ENCODE measurements at regions not wholly inside any gene's neighbourhood (a gene's known extent, or its start where the extent isn't known, plus 50 kb on each side); places are given as distances from the start of the nearest gene placed in this dataset.

DNA sequence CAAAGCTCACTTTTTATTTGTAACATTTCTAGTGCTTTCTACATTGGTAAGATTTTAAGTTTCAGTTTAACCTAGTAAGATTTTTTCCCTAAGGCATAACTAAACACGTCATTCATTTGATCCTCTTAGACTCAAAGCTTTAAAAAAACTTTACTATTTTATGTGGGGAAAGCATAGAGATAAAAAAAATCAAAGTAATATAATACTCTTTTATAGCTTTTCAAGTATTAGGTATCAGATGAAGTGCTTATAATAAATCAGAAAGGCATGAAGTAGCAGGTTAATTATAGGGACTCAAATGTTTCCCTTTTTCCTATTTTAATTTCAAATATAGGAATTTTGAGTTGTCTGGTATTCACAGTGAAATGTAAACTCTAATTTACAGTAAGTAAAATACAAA is 68.0 kb upstream of the POU5F2 start:
- Histone ChIP-seq H3K4me1 (no peaks in the 10 kb centered on the region), H3K27ac (no peak overlapping the region), H3K9me3 (no peaks in the 10 kb centered on the region), H3K27me3 (no peaks in the 10 kb centered on the region), H3K36me3 (no peaks in the 10 kb centered on the region), H3K4me3 (no peak overlapping the region)
- DNase-seq (ENCODE audit: low spot score), result no peak
- TF ChIP-seq, protein P1, sequence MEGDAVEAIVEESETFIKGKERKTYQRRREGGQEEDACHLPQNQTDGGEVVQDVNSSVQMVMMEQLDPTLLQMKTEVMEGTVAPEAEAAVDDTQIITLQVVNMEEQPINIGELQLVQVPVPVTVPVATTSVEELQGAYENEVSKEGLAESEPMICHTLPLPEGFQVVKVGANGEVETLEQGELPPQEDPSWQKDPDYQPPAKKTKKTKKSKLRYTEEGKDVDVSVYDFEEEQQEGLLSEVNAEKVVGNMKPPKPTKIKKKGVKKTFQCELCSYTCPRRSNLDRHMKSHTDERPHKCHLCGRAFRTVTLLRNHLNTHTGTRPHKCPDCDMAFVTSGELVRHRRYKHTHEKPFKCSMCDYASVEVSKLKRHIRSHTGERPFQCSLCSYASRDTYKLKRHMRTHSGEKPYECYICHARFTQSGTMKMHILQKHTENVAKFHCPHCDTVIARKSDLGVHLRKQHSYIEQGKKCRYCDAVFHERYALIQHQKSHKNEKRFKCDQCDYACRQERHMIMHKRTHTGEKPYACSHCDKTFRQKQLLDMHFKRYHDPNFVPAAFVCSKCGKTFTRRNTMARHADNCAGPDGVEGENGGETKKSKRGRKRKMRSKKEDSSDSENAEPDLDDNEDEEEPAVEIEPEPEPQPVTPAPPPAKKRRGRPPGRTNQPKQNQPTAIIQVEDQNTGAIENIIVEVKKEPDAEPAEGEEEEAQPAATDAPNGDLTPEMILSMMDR (IDR thresholded peaks at IDR 0.05), result no peak

DNA sequence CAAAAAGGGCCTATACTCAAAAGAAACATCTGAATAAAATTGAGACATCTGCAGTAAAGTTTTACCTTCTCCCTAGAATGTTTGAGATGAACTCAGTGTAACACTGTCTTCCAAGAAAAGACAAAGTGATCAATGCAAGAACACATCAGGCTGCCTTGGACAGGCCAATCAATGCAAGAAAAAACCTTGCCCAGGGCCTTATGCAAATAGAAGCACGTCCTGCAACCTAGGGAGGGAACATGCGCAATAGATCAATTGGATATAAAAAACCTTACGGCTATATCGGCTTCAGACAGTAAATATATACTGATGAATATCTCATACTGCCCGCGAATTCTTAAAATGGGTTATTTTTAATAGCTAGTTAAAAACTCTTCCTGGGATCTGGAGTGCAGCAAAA is 66.4 kb upstream of the POU5F2 start:
- no peaks in the 10 kb centered on the region for H3K4me1 ChIP-seq
- no peak overlapping the region for H3K4me3 ChIP-seq
- no peaks in the 10 kb centered on the region for H3K27me3 ChIP-seq
- DNase-seq (ENCODE audit: low spot score), result no peak
- H3K9me3 ChIP-seq, result no peaks in the 10 kb centered on the region
- H3K27ac ChIP-seq, result no peak overlapping the region
- TF ChIP-seq, protein P1 (IDR thresholded peaks at IDR 0.05), result no peak
- H3K36me3 ChIP-seq, result no peaks in the 10 kb centered on the region

DNA sequence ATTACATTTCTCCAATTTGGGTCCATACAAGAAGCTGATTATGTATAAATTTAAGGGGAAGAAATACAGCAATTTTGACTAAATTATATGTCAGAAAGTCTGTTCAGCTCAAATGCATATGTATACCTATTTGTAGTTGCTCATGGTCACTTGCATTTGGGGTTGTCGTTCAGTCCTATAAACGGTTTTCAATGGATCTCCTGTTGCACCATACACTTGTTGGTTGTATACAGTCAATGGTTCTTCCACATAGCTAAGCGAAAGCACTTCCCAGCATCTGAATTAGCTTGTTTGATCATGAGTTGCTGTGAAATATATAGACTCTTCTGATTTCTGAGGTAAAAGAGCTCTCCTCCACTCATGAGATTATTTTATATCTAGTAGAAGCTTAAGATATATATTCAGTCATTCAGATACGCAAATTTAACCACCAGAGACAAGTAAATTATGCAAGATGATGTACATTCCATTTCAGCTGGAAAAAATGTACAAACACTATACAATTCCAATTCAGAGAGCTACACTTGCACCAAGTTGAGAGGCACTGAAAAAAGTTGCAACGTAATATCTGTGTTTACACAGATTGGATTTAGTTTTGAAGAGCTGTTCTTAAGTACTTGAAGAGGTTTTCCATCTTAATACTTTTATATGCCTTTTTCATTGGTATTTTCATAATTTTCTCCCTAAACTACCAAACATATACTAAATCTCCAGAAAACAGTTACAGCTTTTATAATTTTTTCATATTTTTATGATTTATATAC is 64.4 kb upstream of the POU5F2 start:
- no peak for DNase-seq (ENCODE audit: low spot score)
- no peaks in the 10 kb centered on the region for H3K36me3 ChIP-seq
- H3K4me1 ChIP-seq, result peaks cover 0 to 9% of the 10 kb centered on the region in 2 donors
- TF ChIP-seq, protein P1 (IDR thresholded peaks at IDR 0.05), result no peak
- H3K9me3 ChIP-seq, result no peaks in the 10 kb centered on the region
- H3K27ac ChIP-seq, result no peak overlapping the region
- no peak overlapping the region for H3K4me3 ChIP-seq
- H3K27me3 ChIP-seq, result no peaks in the 10 kb centered on the region

DNA sequence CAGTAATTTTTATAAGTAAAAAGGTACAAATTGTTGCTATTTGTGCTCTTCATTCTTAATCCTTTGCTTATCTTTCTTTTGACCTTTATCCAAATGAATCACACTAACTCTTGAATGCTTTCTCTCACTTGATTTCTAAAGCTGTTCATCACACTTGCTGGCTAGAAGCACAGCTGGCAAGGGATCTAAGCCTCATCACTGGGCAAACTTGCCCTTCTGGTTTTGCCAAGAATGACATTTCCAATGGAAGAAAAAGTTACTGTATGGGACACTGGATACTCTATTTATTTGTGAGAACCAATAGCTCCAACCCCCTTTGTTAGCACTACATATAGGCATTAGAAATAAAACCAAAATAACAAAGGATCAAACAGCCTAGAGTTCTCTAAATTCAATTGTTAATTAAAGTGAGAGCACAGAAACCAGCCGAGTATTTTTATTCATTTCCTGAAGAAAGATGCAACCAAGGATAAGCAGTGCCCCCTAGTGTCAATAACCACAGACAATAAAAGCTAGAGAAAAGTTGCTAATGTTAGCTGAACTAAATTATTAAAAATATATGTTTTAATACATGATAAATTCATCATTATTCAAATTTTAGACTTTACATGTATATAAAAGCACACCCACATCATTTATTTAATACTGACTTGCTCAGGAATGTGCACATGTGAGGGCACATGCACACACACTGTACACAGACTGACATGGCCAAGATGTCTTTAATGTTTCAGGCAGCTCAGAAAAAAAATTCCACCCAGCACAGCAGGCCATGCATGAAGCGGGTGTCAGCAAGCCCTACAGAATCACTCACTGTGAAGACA is 59.8 kb upstream of the POU5F2 start:
- H3K9me3 ChIP-seq, result no peaks in the 10 kb centered on the region
- no peak for DNase-seq (ENCODE audit: low spot score)
- TF ChIP-seq, protein P1 (IDR thresholded peaks at IDR 0.05), result peak; percentile 57 to 76
- H3K4me3 ChIP-seq, result no peak overlapping the region
- H3K27ac ChIP-seq, result no peak overlapping the region
- H3K4me1 ChIP-seq, result peaks cover 0 to 12% of the 10 kb centered on the region in 2 donors
- no peaks in the 10 kb centered on the region for H3K27me3 ChIP-seq
- H3K36me3 ChIP-seq, result no peaks in the 10 kb centered on the region

DNA sequence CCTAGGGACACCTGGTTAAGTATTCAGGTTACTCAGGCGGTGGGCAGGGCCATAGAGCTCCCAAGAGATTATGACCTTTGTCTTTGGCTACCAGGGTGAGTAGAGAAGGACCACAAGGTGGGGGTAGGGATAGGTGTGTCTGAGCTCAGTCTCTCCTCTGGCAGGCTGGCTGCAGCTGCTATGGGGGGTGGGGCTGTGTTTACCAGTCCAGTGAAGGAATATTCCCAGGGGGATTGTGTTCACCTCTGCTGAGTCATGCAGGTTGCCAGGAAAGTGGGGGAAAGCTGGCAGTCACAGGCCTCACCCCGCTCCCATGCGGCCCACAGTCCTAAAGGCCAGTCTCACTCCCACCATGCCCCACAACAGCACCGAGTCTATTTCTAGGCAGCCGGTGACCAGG is 53.6 kb upstream of the POU5F2 start:
- TF ChIP-seq, protein P1 (IDR thresholded peaks at IDR 0.05), result no peak
- H3K4me3 ChIP-seq, result no peak overlapping the region
- H3K9me3 ChIP-seq, result no peaks in the 10 kb centered on the region
- no peak for DNase-seq (ENCODE audit: low spot score)
- no peak overlapping the region for H3K27ac ChIP-seq
- no peaks in the 10 kb centered on the region for H3K27me3 ChIP-seq
- no peaks in the 10 kb centered on the region for H3K4me1 ChIP-seq
- no peaks in the 10 kb centered on the region for H3K36me3 ChIP-seq
